Adrenal gland (tissue), 5 donors: ENCODE measurements at regions not wholly inside any gene's neighbourhood (a gene's known extent, or its start where the extent isn't known, plus 50 kb on each side); places are given as distances from the start of the nearest gene placed in this dataset.

ENCODE experiments used
- CTCF ChIP-seq, 6 experiments: fragments of 450-650 bp in 4 of 6; fragments of 200-600 bp in 2 of 6; sonication (generic) in 1 of 6; IDR thresholded peaks; 1 replicate in 5 of 6; 2 replicates in 1 of 6; pipeline versions ENCODE4 v1.5.1 to v1.8.0; 2016 to 2021; ENCODE audit warnings: antibody characterized with exemption in 6 of 6, mild to moderate bottlenecking in 2 of 6, moderate library complexity in 1 of 6
- POLR2A ChIP-seq, 2 donors: fragments of 450-650 bp; IDR thresholded peaks; one replicate each; pipeline ENCODE4 v1.6.1; 2017; ENCODE audit warnings: antibody characterized with exemption in 2 of 2, mild to moderate bottlenecking in 2 of 2, moderate library complexity in 1 of 2
- donor health status: DM: no; HTN: no; CAD: no.

- TF ChIP-seq POLR2A (IDR thresholded peaks at IDR 0.05) (no peak), CTCF (IDR thresholded peaks at IDR 0.05) (no peak)
Measured at GRCh38 chr13:67935626-67936025, 705.5 kb upstream of the PCDH9 start.
